ENCODE measurements at regions not wholly inside any gene's neighbourhood (a gene's known extent, or its start where the extent isn't known, plus 50 kb on each side); places are given as distances from the start of the nearest gene placed in this dataset.

DNA sequence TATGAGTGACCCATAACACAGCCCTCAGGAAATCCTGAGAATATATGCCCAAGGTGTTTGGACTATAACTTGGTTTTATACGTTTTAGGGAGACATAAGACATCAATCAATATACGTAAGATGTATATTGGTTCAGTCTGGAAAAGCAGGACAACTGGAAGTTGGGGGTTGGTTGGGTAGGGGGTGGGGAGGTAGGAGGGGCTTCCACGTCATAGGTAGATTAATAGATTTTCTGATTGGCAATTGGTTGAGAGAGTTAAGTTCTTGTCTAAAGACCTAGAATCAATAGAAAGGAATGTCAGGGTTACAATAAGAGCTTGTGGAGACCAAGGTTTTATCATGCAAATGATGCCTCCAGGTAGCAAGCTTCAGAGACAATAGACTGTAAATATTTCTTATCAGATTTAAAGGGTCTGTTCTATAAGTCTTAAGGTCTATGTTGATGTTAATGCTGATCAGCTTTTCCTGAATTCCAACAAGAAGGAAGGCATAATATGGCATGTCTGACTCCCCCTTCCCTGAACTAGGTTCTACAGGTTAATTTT, 2267.7 kb upstream of the ACO1 start:
- no peak for DNase-seq

GRCh38 chr9:30120666-30121065, 2263.8 kb upstream of the ACO1 start:
- DNase-seq: no peak

- no peak for DNase-seq
Observed at GRCh38 chr9:30121611-30122010, 2262.8 kb upstream of the ACO1 start.

GRCh38 chr9:30125881-30126280, 2258.6 kb upstream of the ACO1 start:
- DNase-seq: no peak

GRCh38 chr9:30127371-30127770, 2257.1 kb upstream of the ACO1 start:
- no peak for DNase-seq

- no peak for DNase-seq
Observed at GRCh38 chr9:30140407-30140806, 2244.0 kb upstream of the ACO1 start.

GRCh38 chr9:30160570-30160969, 2223.9 kb upstream of the ACO1 start:
- DNase-seq: no peak

- DNase-seq: no peak
Observed at GRCh38 chr9:30172206-30172605, 2212.2 kb upstream of the ACO1 start.

GRCh38 chr9:30178610-30179009, 2205.8 kb upstream of the ACO1 start:
- no peak for DNase-seq

GRCh38 chr9:30193421-30193820, 2191.0 kb upstream of the ACO1 start:
- no peak for DNase-seq

- no peak for DNase-seq
Observed at GRCh38 chr9:30196941-30197340, 2187.5 kb upstream of the ACO1 start.

DNA sequence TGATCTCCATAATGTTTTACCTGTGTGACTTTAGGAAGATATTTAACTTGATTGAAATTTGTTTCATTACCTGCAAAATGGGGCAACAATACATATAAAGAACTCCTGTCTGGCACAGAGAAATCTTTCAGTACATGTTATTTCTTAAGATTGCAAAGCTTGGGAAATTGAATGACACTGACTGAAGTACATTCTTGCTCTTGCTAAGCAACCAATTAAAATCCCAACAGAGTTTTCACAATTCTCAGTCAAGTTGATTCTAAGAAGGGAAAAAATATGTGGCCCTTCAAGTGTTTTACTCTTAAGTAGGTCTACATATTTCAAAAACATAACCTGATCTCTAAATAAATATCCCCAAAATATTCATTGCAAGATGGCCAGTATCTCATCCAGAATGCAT, 2187.0 kb upstream of the ACO1 start:
- DNase-seq: no peak

GRCh38 chr9:30197954-30198353, 2186.5 kb upstream of the ACO1 start:
- no peak for DNase-seq

- no peak for DNase-seq
Observed at GRCh38 chr9:30198463-30199309, 2185.8 kb upstream of the ACO1 start.

DNA sequence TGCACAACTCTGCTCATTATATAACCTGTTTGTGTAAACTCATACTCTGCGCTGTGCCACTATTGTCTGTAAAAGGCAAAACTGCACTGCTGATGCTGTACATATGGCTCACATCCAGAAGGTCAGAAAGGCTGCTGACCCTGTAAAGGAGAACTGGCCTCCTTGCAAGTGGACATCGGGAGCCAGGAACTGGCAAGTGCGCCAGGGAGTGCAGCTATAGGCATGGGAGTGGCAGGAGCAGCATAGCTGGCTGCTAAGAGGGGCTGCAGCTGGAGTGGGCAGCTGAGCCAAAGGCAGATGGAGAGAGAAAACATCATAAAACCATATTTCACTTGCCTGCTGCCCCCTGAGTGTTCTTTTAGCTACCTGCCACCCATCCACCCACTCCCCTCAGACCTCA, 2183.4 kb upstream of the ACO1 start:
- no peak for DNase-seq

GRCh38 chr9:30235068-30235467, 2149.4 kb upstream of the ACO1 start:
- DNase-seq: no peak

- DNase-seq: no peak
Observed at GRCh38 chr9:30235564-30235963, 2148.9 kb upstream of the ACO1 start.

GRCh38 chr9:30239878-30240277, 2144.6 kb upstream of the ACO1 start:
- no peak for DNase-seq

DNA sequence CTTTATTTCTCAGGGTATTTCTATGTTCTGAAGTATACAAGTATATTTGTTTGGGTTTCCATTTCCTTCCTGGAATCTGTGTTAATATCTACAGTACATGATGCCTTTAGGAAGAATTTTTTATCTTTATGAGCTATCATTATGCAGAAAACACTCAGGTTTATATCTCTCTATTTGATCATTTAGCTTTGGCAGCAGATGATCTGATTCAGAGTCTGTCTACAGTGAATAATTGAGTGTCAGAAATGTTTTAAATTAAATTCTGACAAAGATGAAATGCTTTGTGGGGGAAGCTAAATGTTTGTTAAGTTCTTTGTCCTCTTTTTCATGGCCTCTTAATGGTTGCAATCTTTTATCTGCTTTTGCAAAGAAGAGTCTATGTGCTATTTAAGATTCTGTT, 2141.0 kb upstream of the ACO1 start:
- DNase-seq: no peak

DNA sequence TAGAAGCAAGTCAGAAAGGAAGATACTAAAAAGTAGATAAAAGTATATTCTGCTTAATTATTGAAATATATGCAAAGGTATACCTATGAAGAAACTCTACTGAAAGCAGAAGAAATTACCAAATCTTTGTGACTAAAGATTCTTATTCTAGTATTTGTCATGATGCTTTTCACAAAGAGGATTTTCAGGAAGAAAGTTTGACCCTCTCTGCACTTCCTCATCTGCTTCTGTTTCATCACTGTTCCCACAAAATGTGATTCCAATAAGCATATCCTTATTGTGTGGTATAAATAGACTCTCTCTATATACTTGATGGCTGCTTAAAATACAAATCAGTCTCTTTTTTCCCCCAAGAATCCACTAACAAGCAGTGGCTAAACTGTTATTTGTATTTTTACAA, 2139.6 kb upstream of the ACO1 start:
- no peak for DNase-seq

DNA sequence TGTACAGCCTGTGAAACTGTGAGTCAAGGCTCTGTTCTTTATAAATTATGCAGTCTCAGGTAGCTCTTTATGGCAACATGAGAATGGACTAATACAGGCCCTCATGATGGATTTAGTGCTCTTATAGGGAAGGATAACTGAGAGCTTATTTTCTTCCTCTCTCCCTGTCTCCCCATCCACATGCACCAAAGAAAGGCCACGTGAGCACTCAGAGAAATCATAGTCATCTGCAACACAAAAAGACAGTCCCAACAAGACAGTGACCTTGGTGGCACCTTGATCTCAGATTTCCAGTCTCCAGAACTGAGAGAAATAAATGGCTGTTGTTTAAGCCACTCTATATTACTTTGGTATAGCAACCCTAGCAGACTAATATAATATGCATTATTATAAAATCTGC, 2133.6 kb upstream of the ACO1 start:
- DNase-seq: no peak

- DNase-seq: no peak
Observed at GRCh38 chr9:30258094-30258493, 2126.3 kb upstream of the ACO1 start.

GRCh38 chr9:30280229-30280900, 2104.1 kb upstream of the ACO1 start:
- DNase-seq: no peak

DNA sequence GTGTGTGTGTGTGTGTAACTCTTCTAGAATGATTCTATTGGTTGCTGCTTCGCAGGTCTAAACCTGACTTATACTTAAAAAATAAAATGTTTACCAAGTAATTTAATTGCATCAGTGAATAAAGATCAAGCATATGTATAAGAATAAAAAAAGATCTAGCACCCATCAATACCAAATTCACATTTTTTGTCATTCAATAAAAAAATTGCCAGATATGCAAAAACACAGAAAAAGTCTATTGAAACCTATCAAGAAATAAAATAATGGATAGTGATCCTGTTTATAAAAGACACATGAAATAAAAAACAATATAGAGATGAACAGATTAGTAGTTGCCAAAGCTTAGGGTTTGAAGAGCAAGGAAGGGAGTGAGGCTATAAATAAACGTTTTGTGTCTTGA, 2095.0 kb upstream of the ACO1 start:
- DNase-seq: no peak
